ENCODE measurements at regions not wholly inside any gene's neighbourhood (a gene's known extent, or its start where the extent isn't known, plus 50 kb on each side); places are given as distances from the start of the nearest gene placed in this dataset.

GRCh38 chr10:131678171-131678570 is 222.6 kb upstream of the PPP2R2D start:
- DNase-seq = no peak
- H3K27ac Mint-ChIP-seq (ENCODE audit: unreplicated experiment) = no peak overlapping the region
- ChIA-PET POLR2A (no interaction called here), CTCF (no interaction called here)
- no peaks in the 10 kb centered on the region for H3K36me3 Mint-ChIP-seq (ENCODE audit: insufficient read depth, unreplicated experiment)
- no peaks in the 10 kb centered on the region for H3K27me3 ChIP-seq (replicated peaks; ENCODE audit: control insufficient read depth, insufficient read depth, low read length)
- H3K9me3 ChIP-seq = no peaks in the 10 kb centered on the region
- peaks cover 4% of the 10 kb centered on the region for H3K9me3 Mint-ChIP-seq (ENCODE audit: unreplicated experiment)
- no TSS peak for BruUV-seq (replicated peaks)
- no peak overlapping the region for H3K4me3 Mint-ChIP-seq (ENCODE audit: unreplicated experiment)
- H3K4me1 ChIP-seq = no peaks in the 10 kb centered on the region
- peaks cover 7% of the 10 kb centered on the region for H3K27me3 Mint-ChIP-seq (ENCODE audit: insufficient read depth, unreplicated experiment)
- intact Hi-C loops (cut with micrococcal nuclease; ENCODE audit: unreplicated experiment) = no loop called here
- H3K4me1 Mint-ChIP-seq (ENCODE audit: low read depth, unreplicated experiment) = no peaks in the 10 kb centered on the region
- TF ChIP-seq, protein P1, sequence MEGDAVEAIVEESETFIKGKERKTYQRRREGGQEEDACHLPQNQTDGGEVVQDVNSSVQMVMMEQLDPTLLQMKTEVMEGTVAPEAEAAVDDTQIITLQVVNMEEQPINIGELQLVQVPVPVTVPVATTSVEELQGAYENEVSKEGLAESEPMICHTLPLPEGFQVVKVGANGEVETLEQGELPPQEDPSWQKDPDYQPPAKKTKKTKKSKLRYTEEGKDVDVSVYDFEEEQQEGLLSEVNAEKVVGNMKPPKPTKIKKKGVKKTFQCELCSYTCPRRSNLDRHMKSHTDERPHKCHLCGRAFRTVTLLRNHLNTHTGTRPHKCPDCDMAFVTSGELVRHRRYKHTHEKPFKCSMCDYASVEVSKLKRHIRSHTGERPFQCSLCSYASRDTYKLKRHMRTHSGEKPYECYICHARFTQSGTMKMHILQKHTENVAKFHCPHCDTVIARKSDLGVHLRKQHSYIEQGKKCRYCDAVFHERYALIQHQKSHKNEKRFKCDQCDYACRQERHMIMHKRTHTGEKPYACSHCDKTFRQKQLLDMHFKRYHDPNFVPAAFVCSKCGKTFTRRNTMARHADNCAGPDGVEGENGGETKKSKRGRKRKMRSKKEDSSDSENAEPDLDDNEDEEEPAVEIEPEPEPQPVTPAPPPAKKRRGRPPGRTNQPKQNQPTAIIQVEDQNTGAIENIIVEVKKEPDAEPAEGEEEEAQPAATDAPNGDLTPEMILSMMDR (IDR thresholded peaks at IDR 0.05; ENCODE audit: insufficient read depth in 1 of 2, low read depth in 1 of 2, low read length in 1 of 2, severe bottlenecking in 1 of 2, unreplicated experiment in 1 of 2) = no peak
- no peak overlapping the region for H3K4me3 ChIP-seq (ENCODE audit: low read depth, low read length)
- no peaks in the 10 kb centered on the region for H3K36me3 ChIP-seq (ENCODE audit: control insufficient read depth, insufficient read depth, low read length)

- intact Hi-C loops (cut with micrococcal nuclease; ENCODE audit: unreplicated experiment) = no loop called here
- CTCF ChIA-PET = no interaction called here
These were observed 222.2 kb upstream of the PPP2R2D start for GRCh38 chr10:131678613-131679012.

DNA sequence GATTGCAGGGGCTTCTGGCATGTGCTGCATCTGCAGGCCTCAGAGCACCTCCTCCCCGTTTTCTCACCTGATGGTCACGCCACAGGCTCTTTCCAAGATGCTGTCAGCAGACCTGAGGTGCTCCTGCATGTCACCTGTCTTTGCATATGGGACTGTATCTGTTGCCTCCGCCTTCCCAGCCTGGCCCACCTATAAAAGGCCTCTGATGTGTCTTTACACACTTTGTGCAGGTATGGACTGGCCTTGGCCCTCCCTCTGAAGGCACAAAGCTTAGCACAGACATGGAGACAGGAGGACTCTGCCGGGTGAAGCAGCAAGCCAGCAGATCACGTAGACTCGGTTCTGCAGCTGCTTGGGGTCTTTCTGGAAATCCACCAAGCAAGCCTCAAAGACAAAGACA is 220.9 kb upstream of the PPP2R2D start:
- Histone ChIP-seq H3K36me3 (ENCODE audit: control insufficient read depth, insufficient read depth, low read length) (no peaks in the 10 kb centered on the region), H3K4me3 (ENCODE audit: low read depth, low read length) (no peak overlapping the region), H3K9me3 (no peaks in the 10 kb centered on the region), H3K4me1 (no peaks in the 10 kb centered on the region), H3K27me3 (replicated peaks; ENCODE audit: control insufficient read depth, insufficient read depth, low read length) (no peaks in the 10 kb centered on the region)
- H3K27ac Mint-ChIP-seq (ENCODE audit: unreplicated experiment) = no peak overlapping the region
- POLR2A ChIA-PET = no interaction called here
- H3K9me3 Mint-ChIP-seq (ENCODE audit: unreplicated experiment) = no peaks in the 10 kb centered on the region
- CTCF ChIA-PET = no interaction called here
- no TSS peak for BruUV-seq (replicated peaks)
- no peaks in the 10 kb centered on the region for H3K36me3 Mint-ChIP-seq (ENCODE audit: insufficient read depth, unreplicated experiment)
- intact Hi-C loops (cut with micrococcal nuclease; ENCODE audit: unreplicated experiment) = no loop called here
- H3K4me3 Mint-ChIP-seq (ENCODE audit: unreplicated experiment) = no peak overlapping the region
- no peaks in the 10 kb centered on the region for H3K4me1 Mint-ChIP-seq (ENCODE audit: low read depth, unreplicated experiment)
- peaks cover 6% of the 10 kb centered on the region for H3K27me3 Mint-ChIP-seq (ENCODE audit: insufficient read depth, unreplicated experiment)
- no peak for DNase-seq
- TF ChIP-seq, protein P1 (IDR thresholded peaks at IDR 0.05; ENCODE audit: insufficient read depth in 1 of 2, low read depth in 1 of 2, low read length in 1 of 2, severe bottlenecking in 1 of 2, unreplicated experiment in 1 of 2) = no peak

More at GRCh38 chr10:131678613-131679012, 222.2 kb upstream of the PPP2R2D start:
- Mint-ChIP-seq H3K27ac (ENCODE audit: unreplicated experiment) (no peak overlapping the region), H3K9me3 (ENCODE audit: unreplicated experiment) (no peaks in the 10 kb centered on the region), H3K4me1 (ENCODE audit: low read depth, unreplicated experiment) (no peaks in the 10 kb centered on the region), H3K4me3 (ENCODE audit: unreplicated experiment) (no peak overlapping the region), H3K36me3 (ENCODE audit: insufficient read depth, unreplicated experiment) (no peaks in the 10 kb centered on the region), H3K27me3 (ENCODE audit: insufficient read depth, unreplicated experiment) (peaks cover 7% of the 10 kb centered on the region)
- POLR2A ChIA-PET = no interaction called here
- no peaks in the 10 kb centered on the region for H3K9me3 ChIP-seq
- DNase-seq = no peak
- TF ChIP-seq, protein P1 (IDR thresholded peaks at IDR 0.05; ENCODE audit: insufficient read depth in 1 of 2, low read depth in 1 of 2, low read length in 1 of 2, severe bottlenecking in 1 of 2, unreplicated experiment in 1 of 2) = no peak
- BruUV-seq (replicated peaks) = no TSS peak
- H3K36me3 ChIP-seq (ENCODE audit: control insufficient read depth, insufficient read depth, low read length) = no peaks in the 10 kb centered on the region
- no peak overlapping the region for H3K4me3 ChIP-seq (ENCODE audit: low read depth, low read length)
- no peaks in the 10 kb centered on the region for H3K27me3 ChIP-seq (replicated peaks; ENCODE audit: control insufficient read depth, insufficient read depth, low read length)
- no peaks in the 10 kb centered on the region for H3K4me1 ChIP-seq

Data from Caco-2 (cell line).